CD4-positive, alpha-beta T cell treated with Interferon alpha-2 for 1 hour (primary cell): ENCODE measurements at regions not wholly inside any gene's neighbourhood (a gene's known extent, or its start where the extent isn't known, plus 50 kb on each side); places are given as distances from the start of the nearest gene placed in this dataset.

Source experiments
- DNase-seq, 2 donors: peaks; one replicate each; pipeline ENCODE4 v3.0.0-alpha.2; 2020 to 2022

DNA sequence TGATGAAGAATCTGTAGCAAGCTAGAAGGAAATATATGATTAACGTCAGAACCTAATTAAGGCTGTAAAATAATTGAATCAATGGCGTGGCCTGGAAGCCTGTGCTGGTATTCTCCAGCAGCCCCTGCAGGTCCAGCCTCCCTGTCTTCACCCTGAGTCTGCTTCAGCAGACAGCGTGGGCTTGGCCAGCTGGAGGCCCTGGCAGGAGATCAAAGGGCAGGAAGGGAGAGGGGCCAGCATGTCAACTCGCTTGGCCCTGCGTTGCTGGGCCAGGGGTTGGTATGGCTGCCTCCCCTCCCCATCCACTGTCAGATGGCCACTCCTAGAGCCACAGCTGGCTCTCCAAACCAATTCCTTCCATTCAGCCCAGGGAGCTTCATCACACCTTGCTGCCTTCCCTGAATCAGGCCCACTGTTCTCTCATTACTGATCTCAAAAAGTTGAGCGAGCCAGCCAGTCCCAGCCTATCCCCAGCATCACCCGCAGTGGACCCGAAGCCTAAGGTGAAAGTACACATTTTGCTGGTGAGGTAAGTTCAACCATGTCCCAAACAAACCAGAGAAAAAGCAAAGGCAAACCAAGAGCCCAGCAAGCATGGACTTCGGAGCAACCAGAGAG, 228.4 kb upstream of the AGAP1 start:
- no peak for DNase-seq

DNA sequence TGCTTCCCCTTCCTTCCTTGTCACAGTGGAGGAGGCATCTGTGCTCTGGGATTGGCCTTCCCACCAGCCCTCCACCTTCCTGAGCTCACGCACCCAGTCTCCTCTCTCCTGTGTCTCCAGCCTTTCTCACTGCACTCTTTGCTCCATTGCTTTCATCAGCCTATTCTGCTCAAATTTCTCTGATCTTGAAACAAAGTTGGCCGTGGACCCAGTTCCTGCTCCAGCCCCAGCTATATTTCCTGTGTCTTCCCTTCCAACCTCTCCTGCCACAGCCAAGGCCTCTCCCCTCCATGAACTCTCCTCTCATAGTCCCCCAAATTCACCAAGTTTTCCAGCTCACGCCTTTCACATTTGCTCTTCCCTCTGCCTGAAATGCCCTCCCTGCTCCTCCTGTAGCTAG, 226.6 kb upstream of the AGAP1 start:
- no peak for DNase-seq

DNA sequence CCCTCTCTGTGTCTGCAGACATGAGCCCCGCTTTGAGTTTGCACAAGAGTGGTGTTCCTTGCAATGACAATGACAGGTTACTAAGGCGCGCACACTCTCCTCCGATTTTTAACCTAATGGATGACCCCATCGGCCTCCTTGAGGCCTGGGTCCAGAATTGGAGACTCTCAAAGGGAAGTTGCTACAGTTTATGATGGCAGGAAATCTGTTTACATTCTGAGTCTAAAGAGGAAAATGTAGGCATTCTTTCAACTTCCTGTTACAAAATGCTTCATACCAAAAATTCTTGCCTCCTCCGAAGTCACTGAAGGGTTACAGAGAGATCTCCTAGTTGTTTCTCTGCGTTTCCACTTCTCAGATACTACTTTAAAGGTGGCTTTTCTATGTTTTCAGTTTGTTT, 225.3 kb upstream of the AGAP1 start:
- DNase-seq, result no peak

DNA sequence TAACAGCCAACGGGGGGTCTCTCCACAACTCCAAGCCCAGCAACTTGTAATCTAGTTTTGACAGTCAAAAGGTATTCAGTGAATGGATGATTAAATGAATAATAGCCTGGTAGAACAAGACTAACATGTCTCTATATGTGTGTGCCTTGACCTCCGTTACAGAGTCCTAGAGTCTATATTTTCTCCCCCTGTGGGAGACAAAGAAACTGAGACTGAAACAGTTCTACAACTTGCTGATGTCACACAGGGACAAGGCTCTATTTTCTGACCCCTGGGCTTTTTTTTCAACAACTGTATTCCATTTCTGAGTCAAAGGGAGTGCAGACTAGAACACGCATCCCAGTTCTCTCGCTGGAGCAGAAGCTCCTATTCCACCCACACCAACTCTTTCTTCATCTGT, 223.6 kb upstream of the AGAP1 start:
- no peak for DNase-seq

DNA sequence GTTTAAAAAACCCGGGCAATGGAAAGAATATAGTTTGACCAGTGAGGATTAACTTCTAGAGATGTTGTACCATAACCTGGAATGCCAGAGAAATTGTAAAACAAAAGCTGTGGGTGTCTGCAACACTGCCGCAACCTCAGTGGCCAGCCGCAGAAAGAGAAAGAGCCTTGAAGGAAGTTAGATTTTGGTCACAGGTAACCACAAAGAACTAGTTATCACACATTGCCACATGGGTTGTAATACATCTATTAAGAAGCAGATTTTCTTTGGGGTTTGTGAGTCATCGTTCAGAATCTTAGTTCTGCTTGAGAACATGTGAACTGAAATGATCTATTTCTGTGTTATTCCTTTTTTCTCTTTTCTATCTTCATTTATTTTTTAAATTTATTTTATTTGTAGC, 222.9 kb upstream of the AGAP1 start:
- DNase-seq, result peak in 1 of 2 donors; percentile 13

DNA sequence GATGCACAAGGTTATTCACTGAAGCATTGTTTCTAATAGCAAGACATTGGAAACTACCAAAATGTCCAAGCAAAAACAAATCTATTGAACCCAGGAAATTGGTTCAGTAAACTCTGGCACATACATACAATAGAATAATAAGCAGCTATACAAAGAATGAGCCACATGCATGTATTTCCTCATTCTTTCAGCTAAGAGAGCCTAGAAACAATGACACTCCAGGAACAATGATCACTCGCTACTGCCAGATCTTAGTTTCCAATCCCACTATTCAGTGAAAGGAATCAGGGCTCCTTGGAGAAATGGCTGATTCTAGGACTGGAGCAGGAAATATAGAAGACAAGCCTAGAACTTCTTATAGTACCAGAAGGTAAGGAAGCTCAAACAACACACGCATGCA, 221.9 kb upstream of the AGAP1 start:
- no peak for DNase-seq

DNA sequence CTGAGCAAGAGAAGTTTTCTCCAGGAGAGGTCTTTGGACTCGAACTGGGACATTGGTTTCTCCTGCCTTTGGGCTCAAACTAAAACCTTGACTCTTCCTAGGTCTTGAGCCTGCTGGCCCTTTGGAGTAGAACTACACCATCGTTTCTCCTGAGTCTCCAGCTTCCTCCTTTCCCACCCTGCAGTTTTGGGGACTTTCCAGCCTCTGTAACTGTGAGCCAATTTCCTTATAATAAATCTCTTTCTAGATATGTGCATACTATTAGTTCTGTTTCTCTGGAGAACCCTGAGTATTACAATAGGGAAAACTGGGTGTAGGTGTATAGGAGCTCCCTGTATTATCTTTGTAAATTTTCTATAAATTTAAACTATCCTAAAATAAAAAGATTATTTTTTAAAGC, 219.8 kb upstream of the AGAP1 start:
- no peak for DNase-seq

DNA sequence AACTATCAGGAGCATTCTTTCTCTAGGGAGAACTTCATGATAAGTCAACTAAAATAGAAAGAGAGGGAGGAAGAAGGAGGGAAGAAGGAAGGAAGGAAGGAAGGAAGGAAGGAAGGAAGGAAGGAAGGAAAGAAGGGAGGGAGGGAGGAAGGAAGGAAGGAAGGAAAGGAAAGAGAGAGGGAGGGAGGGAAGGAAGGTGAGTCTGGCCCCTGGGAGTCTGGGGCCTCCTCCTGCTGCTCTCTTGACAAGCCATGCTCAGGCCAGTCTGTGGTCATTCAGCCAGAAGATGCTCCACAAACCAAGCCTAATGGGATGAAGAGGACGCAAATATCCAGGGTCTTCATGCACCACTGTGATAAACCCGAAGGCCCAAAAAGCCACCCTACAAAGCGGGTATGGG, 216.4 kb upstream of the AGAP1 start:
- DNase-seq, result no peak

DNA sequence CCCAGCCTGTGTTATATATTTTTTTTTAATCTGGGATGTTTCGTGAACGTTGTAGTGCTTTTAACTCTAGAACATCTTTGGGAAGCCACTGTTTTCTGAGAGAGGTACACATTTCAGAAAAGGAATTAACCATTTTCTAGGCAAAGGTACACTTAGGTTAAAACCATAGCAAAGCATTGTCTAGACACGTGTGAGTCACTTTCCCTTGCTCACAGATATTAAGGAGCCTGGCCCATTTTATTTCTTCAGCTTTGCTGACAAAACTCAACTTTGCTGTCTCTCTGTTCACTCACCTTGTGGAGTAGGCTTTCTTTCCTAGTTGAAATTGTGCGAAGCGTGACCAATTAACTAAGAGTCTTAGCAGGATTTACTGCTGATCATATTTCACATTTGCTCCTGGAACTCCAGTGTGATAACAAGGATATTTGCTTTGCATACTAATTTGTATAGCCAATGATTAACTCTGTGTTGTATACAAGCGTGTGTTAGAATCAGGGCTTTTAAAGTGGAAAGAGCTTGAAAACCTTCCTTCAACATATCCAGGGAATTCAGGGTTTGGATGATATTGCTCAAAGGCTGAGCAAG, 215.0 kb upstream of the AGAP1 start:
- no peak for DNase-seq

DNA sequence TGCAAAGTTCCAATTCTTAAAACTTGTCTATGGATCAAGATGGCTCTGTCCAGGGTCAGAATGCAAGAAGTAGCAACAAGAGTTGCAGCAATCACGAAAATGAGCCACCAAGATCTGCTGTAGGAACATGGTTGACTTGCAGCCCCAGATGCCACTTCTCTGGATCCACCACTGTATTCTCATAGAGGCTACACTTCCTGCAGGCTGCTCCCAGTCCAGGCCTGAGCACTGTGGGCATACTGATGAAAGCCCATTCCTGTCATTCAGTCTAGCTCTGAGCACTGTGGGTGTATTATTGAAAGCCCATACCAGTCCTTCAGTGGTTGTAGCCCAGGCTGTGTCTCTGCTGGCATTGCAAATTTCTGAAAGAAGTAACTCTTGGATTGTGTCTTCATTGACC, 213.9 kb upstream of the AGAP1 start:
- no peak for DNase-seq

DNA sequence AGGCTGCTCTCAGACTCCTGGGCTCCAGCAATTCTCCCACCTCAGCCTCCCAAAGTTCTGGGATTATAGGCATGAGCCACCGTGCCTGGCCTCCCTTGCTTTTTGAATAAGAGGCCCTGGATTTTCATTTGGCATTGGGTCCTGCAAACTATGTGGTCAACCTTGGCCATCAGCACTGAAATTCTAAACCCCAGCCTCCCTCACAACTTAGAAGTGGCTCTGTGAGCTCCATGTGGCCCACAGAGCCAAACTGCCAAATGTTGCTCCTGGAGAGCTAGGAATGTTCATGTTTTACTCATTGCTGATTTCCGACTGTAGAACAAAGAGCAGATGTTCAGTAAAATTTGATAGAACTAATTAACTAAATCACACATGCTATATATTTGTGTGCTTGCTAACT, 210.6 kb upstream of the AGAP1 start:
- no peak for DNase-seq

DNA sequence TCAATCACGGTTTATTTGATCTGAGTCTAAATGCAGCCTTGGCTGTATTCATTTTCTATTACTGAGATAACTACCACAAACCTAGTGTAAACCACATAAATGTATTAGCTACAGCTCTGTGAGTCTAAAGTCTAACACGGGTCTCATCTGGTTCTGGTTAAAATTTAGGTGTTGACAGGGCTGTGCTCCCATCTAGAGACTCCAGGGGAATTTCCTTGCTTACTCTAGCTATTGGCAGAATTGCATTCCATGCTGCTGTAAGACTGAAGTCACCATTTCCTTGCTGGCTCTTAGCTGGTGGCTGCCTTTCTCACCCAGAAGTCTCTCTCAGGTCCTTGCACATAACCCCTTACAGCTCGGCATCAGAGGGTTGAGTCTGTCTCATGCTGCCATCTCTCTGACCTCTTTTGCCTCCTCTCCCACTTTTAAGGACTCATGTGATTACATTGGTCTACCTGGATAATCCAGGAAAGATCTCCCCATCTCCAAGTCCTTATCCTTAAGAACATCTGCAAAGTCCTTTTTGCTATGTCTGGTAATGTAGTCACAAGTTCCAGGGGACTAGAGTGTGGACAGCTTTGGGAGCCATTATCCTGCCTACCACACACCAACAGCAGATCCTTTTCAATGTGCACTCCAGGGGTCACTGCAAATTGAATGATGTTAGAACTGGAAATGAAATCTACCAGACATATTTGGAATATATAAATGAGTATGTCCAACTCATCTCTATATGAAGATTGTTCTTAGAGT, 207.0 kb upstream of the AGAP1 start:
- no peak for DNase-seq

DNA sequence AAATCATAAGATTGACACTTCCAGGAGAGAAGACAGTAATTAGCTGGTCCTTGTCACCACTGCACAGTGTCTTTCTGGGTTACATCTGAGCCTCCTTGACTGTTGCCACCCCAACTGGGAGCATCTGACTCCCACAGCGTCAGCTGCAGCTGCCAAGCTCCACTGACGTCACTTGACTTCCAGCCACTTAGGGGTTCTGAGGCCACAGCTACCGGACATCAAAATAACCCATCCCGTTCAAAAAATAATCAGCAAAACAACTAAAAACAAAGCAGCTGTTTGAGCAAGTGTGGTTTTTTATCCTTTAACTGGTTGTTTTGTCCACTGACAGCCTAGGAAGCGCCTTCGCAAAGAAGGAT, 206.5 kb upstream of the AGAP1 start:
- DNase-seq, result no peak

DNA sequence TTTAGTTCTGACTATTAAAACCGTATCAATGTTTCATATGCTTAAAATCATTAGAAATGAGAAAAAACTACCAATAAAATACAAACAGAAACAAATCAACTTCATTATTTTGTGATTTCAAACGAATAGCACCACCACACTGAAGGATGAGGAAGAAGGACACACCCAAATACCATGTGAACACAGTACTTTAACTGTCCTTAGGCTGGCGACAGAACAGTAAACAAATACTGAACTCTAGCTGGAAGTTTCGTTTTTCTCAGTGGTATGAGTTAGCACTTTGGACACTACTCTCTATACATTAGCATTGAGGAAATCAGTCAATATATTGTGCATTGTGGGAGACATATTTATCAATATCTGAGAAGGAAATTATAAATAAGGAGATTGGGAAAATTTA, 202.4 kb upstream of the AGAP1 start:
- DNase-seq, result no peak

DNA sequence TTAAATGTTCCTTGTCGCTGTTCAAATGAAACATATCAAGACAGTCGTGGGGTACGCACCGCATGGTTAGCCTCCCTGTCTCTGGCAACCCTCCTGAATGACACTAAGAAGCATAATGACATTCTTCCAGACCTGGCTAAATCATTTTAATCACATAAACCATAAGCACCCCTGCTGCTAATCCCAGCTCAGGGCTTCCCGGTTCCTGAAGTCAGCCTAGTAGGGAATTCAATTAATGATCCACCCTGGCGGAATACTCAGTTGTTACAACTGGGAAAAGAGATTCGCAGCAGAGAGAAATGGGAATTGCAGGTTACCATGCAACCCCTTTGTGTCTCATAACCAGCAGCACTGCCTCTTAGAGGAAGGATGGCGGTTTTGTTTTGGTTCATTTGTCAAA, 200.8 kb upstream of the AGAP1 start:
- DNase-seq, result no peak

DNA sequence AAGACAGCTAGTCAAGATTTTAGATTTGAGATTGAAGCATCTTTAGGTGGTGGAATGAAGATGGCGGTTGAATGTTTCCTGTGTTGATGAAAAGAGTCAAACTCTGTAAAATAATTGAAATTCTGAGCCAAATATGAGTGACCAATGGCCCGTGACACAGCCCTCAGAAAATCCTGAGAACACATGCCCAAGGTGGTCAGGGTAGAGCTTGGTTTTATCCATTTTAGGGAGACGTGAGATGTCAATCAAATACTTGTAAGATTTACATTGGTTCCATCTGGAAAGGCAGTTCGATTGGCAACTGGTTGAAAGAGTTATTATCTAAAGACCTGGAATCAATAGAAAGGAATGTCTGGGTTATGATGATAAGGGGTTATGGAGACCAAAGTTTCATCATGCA, 198.0 kb upstream of the AGAP1 start:
- DNase-seq, result no peak

DNA sequence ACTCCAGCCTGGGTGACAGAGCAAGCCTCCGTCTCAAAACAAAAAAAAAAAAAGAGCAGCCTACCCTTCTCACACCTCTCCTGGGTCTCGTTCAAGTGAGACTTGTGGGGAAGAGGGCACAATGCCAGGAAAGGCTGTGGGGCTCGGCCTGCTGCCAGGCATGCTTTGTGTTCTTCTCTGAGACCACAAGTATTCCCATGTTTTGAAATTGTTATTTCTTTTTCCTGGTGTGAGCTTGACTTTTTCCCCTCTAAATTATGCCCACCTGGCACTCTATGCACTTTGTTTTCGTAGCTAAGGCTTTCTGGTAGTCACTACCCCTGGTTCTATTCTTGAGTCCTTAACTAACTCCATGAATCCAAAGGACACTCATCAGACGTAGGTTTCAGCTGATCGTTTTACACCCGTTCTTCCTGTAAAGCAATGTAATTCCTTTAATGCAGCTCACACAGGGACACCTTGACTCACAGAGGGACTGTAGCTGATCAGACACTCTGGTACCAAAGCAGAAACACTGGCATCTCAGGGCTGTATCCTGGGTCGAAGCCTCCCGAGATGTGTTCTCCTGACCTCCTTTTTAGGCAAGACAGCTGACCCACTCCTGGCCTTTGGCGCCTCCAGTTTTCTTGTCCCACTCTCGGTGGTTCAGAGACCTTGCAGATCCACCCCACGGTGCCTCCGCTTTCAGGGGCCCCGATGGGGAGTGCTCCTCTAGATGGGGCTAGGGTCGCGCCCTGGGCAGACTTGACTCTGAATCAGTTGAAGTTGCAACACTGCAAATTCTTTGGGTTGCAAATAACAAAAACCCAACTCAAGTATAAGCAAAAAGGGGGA, 193.3 kb upstream of the AGAP1 start:
- DNase-seq, result no peak

DNA sequence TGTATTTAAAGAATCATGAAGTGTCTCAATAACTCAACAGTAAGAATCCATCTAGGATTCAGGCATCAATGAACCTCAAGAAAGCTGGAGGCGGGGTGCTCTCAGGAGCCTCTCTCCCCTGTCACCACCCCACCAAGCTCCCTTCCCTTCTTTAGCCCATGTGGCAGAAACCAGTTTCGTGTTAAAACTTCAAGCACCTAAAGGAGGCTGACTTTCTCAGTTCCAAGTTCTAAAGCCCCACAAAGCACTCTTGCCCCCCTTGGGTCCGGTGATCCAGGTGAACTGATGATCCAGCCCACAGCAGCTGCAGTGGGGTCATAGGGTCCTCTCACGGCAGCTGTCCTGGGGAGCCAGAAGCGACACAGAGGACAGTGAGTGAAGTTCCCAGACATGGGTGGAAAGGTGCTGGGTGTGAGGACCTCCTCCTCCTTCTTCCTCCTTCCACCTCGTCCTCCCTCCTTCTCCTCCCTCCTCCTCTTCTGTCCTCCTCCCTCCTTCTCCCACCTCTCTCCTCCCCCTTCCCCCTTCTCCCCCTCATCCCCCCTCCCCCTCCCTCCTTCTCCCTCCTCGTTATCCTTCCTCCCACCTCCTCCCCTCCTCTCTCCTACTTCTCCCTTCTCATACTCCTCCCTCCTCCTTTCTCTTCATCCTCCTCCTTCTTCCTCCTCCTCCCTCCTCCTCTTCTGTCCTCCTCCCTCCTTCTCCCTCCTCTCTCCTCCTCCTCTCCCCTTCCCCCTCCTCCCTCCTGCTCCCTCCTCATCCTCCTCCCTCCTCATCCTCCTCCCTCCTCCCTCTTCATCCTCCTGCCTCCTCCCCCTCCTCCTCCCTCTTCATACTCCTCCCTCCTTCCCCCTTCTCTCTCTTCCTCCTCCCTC, 192.4 kb upstream of the AGAP1 start:
- no peak for DNase-seq

DNA sequence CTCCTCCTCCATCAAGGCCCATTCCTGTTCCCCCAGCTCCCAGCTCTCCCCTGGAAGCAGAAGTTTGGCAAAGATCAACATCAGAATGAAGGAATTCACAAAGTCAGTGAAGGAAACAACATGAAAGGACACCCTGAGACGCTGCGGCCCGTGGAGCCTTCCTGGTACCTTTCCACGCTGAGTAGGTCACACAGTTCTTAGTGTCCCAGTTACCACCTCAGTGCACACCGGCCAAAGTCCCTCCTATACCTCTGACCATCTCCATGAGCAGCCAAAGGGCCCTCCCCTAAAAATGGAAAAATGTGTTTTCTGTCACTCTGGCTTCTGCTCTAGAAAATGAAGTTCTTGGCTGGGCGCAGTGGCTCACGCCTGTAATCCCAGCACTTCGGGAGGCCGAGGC, 191.6 kb upstream of the AGAP1 start:
- DNase-seq, result no peak

DNA sequence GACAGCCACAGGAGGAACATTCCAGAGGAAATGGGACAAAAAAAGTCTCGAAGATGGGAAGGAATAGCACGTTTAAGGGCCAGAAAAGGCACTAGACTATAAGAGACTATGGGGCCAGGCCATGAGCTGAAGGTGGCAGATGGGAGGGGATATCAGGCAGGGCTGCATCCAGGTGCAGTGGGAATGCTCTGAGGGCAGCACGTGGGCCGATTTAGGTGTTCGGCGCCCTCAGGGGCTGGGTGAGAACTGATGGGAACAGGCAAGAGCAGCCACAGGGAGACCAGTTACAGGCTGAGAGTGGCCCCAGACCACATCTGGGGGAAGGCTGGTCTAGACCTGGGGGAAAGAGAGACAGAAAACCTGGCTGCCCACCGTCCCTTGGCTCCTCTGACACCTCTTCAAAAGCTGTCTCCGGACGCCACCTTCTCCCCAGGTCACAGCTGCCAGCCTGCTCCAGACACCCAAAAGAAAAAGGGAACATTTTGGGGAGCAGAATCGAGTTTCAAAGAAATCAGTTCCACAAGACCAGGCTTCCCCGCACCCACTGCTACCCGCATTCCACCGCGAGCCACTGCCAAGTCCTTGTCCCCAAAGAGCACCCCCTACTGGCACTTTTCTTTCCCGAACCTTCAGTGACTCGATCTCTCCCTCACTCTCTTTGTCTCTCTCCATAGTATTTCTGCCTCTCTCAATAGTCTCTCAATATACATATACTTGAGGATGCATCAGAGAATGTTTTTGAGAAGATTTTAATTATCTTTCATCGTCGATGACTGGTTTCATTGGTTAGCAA, 190.1 kb upstream of the AGAP1 start:
- DNase-seq, result no peak

DNA sequence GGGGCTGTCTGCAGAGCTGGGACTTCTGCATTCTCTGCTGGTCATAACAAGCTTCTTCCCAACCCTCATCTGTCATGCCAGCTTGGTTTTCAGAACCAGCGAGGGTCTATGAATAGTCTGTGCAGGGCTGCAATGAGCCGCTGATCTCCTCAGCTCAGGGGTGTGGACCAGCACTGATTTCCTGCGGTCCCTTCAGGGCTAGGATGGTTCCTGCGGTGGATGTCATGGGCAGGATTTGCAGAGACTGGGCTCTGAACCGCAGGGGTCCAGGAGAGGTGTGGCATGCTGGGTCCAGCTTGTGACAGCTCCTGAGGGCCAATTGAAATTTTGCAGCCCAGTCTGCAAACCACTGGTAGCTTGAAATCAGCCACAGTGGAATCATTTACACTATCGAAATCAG, 188.2 kb upstream of the AGAP1 start:
- DNase-seq, result no peak

DNA sequence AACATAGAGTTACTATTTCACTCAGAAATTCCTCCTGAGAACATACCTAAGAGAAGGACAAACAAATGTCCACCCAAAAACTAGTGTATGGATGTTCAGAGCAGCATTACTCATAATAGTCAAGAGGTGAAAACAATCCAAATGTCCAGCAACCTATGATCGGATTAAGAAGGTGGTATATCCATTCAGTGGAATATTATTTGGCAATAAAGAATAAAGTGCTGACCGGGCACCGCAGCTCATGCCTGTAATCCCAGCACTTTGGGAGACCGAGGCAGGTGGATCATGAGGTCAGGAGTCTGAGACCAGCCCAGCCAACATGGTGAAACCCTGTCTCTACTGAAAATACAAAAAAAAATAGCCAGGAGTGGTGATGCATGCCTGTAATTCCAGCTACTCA, 182.8 kb upstream of the AGAP1 start:
- no peak for DNase-seq
